Activated T-helper 2 cell treated with anti-CD3 and anti-CD28 coated beads, Interferon-gamma antibody, Interleukin-2, Interleukin-4, amounts not matched to agents 10 μg/mL and 5 μg/mL and 100 μg/mL, durations not matched to agents 14 hours and 24 hours and 36 hours (primary cell): ENCODE measurements at regions not wholly inside any gene's neighbourhood (a gene's known extent, or its start where the extent isn't known, plus 50 kb on each side); places are given as distances from the start of the nearest gene placed in this dataset.

Experiments used
- DNase-seq: peaks from one replicate; pipeline ENCODE4 v3.0.0; 2021; ENCODE audit warnings: low spot score
- H3K27ac Mint-ChIP-seq: one replicate; pipeline ENCODE4 v1.8.0; 2021; ENCODE audit warnings: mixed read lengths
- H3K27me3 Mint-ChIP-seq: one replicate; pipeline ENCODE4 v1.8.0; 2021; ENCODE audit warnings: low read depth, mixed read lengths
- H3K36me3 Mint-ChIP-seq: one replicate; pipeline ENCODE4 v1.8.0; 2021; ENCODE audit warnings: low read depth, mixed read lengths
- H3K4me1 Mint-ChIP-seq: one replicate; pipeline ENCODE4 v1.8.0; 2021; ENCODE audit warnings: low read depth, mixed read lengths
- H3K4me3 Mint-ChIP-seq: one replicate; pipeline ENCODE4 v1.8.0; 2021; ENCODE audit warnings: low read depth, mild to moderate bottlenecking, moderate library complexity, mixed read lengths
- H3K9me3 Mint-ChIP-seq: one replicate; pipeline ENCODE4 v1.8.0; 2021; ENCODE audit warnings: mixed read lengths
- intact Hi-C: fragments of 100-400 bp; cut with micrococcal nuclease; formaldehyde crosslinking; loops from one replicate; pipeline ENCODE4 v1.15.1; 2023

DNA sequence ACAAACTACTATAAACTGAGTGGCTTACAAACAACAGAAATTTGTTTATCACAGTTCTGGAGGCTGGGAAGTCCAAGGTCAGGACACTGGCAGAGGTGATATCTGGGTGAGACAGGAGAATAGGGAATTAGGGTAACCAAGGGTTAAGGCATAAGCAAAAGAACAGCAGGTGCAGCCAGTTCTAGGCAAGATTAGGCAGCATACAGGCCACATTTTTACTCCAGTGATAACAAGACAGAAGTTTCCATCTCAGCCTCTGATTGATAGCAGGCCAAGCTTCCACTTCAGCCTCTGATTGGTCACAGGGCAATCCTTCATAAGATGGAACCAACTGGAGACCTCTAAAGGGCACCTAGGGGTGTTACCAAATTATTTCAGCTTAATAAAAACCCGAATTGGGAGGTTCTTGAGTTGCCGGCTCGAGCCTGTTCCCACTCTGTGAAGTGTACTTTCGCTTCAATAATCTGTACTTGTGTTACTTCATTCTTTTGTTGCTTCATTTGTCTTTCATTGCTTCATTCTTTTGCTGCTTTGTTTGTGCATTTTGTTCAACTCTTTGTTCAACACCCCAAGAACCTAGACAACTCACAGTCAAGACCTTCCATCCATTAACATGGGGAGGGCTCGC lies 185.6 kb downstream of the TOMM20 start:
- peaks cover 20% of the 10 kb centered on the region for H3K9me3 Mint-ChIP-seq
- H3K27ac Mint-ChIP-seq: no peak overlapping the region
- no peak overlapping the region for H3K4me3 Mint-ChIP-seq
- DNase-seq: no peak
- no peaks in the 10 kb centered on the region for H3K27me3 Mint-ChIP-seq
- peaks cover 26% of the 10 kb centered on the region for H3K4me1 Mint-ChIP-seq
- peaks cover 15% of the 10 kb centered on the region for H3K36me3 Mint-ChIP-seq
- intact Hi-C loops: no loop called here

DNA sequence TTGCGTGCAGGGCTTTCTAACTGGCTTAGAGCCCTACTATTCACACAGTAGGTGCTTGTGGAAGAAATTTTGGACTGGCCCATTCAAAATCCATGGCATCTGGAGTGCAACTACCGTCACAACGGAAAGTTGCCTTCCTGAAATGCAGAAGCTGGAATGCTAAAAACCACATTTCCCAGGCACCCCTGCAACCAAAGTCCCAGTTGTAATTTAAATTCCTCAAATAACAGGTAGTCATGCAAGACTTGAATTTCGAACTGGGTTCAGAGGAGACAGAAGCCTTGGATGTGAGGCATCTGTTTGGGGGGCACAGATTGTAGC lies 186.7 kb downstream of the TOMM20 start:
- intact Hi-C loops: no loop called here
- H3K27me3 Mint-ChIP-seq: no peaks in the 10 kb centered on the region
- H3K9me3 Mint-ChIP-seq: peaks cover 16% of the 10 kb centered on the region
- no peak overlapping the region for H3K27ac Mint-ChIP-seq
- H3K4me1 Mint-ChIP-seq: peaks cover 35% of the 10 kb centered on the region
- no peak for DNase-seq
- H3K36me3 Mint-ChIP-seq: peaks cover 15% of the 10 kb centered on the region
- no peak overlapping the region for H3K4me3 Mint-ChIP-seq

DNA sequence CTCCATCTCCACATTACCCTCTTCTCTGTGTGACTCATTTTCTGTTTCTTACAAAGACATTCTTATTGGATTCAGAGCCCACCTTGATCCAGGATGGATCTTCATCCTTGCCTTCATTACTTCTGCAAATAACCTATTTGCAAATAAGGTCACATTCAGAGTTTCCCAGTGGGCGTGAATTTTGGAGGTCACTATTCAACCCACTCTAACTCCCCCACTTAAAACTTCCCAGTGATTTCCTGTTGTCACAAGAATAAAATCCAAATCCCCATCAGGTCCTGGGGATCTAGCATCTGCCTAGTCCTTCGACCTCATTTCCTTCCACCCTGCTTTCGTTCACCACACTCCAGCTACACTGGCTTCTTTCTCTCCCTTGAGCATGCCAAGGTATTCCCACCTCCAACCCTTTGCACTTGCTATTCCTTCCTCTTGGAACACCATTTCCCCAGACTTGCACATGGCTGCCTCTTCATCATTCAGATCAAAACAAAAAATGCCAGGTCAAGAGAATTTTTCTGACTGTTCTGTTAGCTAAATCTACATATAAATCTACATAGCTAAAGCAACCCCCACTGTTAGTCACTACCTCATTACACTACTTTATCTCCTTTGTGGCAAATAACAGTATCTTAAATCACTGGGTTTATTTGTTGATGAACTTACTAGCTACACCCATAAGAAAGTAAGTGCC lies 187.2 kb downstream of the TOMM20 start:
- H3K36me3 Mint-ChIP-seq: peaks cover 15% of the 10 kb centered on the region
- peaks cover 40% of the 10 kb centered on the region for H3K4me1 Mint-ChIP-seq
- DNase-seq: no peak
- H3K27me3 Mint-ChIP-seq: no peaks in the 10 kb centered on the region
- intact Hi-C loops: loop anchor here (1.0 to 2.0 kb wide), 3 partner anchors 14 to 98 kb away; no protein-coding TSS in a partner anchor
- H3K4me3 Mint-ChIP-seq: no peak overlapping the region
- peaks cover 16% of the 10 kb centered on the region for H3K9me3 Mint-ChIP-seq
- H3K27ac Mint-ChIP-seq: no peak overlapping the region

DNA sequence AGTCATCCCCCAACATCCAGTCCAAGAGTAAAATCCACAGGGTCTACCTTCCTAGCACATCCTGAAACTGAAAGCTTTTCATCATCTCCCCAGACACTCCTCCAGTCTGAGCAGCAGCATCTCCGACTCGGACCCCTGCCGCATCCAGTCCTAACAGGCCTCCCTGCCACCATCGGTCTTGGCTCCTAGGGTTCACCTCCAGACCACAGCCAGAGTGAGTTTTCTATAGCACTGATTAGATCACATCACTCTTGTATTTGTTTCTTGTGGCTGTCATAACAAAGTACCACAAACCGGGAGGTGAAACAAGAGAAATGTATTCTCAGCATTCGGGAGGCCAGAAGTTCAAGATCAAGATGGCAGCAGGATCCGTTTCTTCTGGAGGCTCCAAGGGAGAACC lies 187.8 kb downstream of the TOMM20 start:
- peaks cover 42% of the 10 kb centered on the region for H3K4me1 Mint-ChIP-seq
- intact Hi-C loops: loop anchor here (1.0 to 2.0 kb wide), 3 partner anchors 14 to 98 kb away; no protein-coding TSS in a partner anchor

DNA sequence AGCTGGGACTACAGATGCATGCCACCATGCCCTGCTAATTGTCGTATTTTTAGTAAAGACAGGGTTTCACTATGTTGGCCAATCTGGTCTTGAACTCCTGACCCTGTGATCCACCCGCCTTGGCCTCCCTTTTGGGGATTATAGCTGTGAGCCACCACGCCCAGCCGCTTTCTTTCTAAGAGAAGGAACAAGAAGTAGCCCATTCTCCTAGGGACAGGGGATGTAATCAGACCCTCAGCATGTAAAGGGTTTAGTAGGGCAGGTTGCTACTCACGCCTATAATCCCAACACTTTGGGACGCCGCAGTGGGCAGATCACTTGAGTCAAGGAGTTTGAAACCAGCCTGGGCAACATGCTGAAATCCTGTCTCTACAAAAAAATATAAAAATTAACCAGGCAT lies 189.7 kb downstream of the TOMM20 start:
- no peak overlapping the region for H3K27ac Mint-ChIP-seq
- peaks cover 32% of the 10 kb centered on the region for H3K4me1 Mint-ChIP-seq
- peaks cover 7% of the 10 kb centered on the region for H3K36me3 Mint-ChIP-seq
- peaks cover 8% of the 10 kb centered on the region for H3K9me3 Mint-ChIP-seq
- intact Hi-C loops: loop anchor here (1.0 kb wide), 2 partner anchors 13 to 73 kb away; no protein-coding TSS in a partner anchor
- no peak overlapping the region for H3K4me3 Mint-ChIP-seq
- no peak for DNase-seq
- no peaks in the 10 kb centered on the region for H3K27me3 Mint-ChIP-seq

More for the DNA sequence above, 187.8 kb downstream of the TOMM20 start:
- no peak for DNase-seq
- Mint-ChIP-seq H3K27me3 (no peaks in the 10 kb centered on the region), H3K27ac (no peak overlapping the region), H3K4me3 (no peak overlapping the region), H3K36me3 (peaks cover 15% of the 10 kb centered on the region), H3K9me3 (peaks cover 16% of the 10 kb centered on the region)

DNA sequence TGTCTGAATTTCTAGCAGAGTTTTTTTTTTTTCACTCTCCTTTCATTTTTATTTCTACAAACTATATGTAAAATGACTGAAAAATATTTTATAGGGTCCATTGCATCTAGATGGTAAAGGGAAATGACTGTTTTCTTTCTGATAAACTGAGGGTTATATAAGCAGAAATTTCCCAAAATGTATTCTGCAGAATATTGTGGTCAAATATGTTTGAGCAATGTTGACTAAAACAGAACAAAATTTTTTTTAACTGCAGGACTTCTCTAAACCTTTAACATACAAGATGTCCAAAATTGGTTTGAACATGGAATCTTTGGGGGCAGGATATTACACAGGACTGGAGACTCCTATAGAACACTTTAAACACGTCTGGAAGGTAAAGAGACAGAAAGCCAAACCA lies 190.5 kb downstream of the TOMM20 start:
- DNase-seq: no peak
- Mint-ChIP-seq H3K4me1 (peaks cover 33% of the 10 kb centered on the region), H3K36me3 (peaks cover under 1% of the 10 kb centered on the region), H3K27me3 (no peaks in the 10 kb centered on the region), H3K4me3 (no peak overlapping the region), H3K9me3 (no peaks in the 10 kb centered on the region), H3K27ac (peak overlapping the region; percentile 63)
- intact Hi-C loops: loop anchor here (1.0 kb wide), 2 partner anchors 12 to 74 kb away; no protein-coding TSS in a partner anchor

DNA sequence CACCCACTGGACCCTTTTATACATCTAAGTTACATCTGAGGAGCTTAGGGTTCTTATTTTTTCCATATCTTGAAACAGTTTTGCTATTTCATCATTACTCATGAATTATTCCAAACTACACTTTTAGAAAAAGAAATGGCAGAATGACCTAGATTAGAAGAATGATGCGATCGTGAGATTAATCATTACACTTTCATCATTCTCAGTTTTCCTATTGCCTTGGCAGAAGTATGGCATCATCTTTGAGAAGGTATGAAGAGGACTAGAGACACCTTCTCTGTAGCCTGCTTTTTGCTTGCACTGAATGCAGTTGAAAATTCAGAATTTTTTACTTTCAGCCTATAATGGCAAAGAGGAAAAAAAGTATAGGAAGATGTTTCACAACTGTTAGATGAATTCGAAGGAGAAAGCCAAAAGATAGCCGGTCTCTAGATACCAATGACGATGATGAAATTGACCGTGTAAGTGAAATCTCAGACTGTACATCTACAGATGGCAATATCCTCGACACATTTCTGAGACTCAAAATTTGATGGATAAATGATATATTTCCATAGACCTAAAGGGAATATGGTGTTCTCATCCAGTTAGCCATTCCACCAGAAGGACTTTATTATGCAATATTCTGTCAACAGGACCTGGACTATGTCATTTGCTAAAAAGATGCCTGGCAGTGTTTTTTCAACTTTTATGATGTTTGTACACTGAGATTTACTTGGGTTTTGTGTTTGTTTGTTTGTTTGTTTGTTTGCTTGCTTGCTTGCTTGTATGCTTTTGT lies 191.8 kb downstream of the TOMM20 start:
- Mint-ChIP-seq H3K9me3 (no peaks in the 10 kb centered on the region), H3K27me3 (no peaks in the 10 kb centered on the region), H3K36me3 (no peaks in the 10 kb centered on the region), H3K27ac (peak overlapping the region; percentile 66), H3K4me3 (no peak overlapping the region), H3K4me1 (peaks cover 46% of the 10 kb centered on the region)
- intact Hi-C loops: no loop called here
- no peak for DNase-seq

DNA sequence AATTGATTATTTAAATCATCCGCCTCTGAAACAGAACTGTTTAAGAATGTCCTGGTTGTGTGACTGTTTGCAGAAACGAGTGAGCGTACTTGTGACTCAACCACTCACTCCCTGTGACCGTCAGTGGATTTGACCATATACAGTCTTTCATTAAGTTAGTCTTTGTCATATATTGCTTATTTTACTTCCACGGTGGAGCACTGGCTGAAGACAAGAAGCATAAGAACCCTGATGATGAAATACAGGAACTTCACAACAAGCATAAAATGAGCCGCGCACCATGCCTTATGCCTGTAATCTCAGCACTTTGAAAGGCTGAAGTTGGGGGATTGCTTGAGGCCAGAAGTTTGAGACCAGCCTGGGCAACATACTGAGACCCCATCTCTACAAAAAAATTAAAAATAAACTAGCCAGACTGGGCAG lies 194.0 kb downstream of the TOMM20 start:
- no peak overlapping the region for H3K4me3 Mint-ChIP-seq
- DNase-seq: no peak
- H3K9me3 Mint-ChIP-seq: no peaks in the 10 kb centered on the region
- H3K36me3 Mint-ChIP-seq: no peaks in the 10 kb centered on the region
- intact Hi-C loops: no loop called here
- H3K27ac Mint-ChIP-seq: peak overlapping the region; percentile 76
- H3K27me3 Mint-ChIP-seq: no peaks in the 10 kb centered on the region
- H3K4me1 Mint-ChIP-seq: peaks cover 52% of the 10 kb centered on the region

DNA sequence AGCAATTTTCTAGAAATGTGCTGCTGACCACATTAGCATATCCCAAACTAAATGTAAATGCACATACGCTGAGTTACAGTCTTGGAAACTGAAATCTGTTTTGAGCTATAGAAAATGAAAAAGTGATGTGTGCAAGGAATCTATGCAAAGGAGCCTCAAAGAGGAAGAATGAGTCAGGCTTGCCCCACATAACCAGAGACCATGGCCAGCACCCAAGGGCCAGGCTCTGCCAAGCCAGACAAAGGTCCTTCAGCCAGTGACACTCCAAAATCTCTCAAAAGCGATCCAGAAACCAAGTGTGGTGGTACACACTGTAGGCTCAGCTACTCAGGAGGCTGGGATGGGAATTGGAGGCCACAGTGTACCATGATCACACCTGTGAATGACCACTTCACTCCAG lies 195.2 kb downstream of the TOMM20 start:
- Mint-ChIP-seq H3K27me3 (no peaks in the 10 kb centered on the region), H3K4me3 (no peak overlapping the region), H3K4me1 (peaks cover 62% of the 10 kb centered on the region), H3K36me3 (no peaks in the 10 kb centered on the region), H3K27ac (peak overlapping the region; percentile 82), H3K9me3 (no peaks in the 10 kb centered on the region)
- no peak for DNase-seq
- intact Hi-C loops: no loop called here

DNA sequence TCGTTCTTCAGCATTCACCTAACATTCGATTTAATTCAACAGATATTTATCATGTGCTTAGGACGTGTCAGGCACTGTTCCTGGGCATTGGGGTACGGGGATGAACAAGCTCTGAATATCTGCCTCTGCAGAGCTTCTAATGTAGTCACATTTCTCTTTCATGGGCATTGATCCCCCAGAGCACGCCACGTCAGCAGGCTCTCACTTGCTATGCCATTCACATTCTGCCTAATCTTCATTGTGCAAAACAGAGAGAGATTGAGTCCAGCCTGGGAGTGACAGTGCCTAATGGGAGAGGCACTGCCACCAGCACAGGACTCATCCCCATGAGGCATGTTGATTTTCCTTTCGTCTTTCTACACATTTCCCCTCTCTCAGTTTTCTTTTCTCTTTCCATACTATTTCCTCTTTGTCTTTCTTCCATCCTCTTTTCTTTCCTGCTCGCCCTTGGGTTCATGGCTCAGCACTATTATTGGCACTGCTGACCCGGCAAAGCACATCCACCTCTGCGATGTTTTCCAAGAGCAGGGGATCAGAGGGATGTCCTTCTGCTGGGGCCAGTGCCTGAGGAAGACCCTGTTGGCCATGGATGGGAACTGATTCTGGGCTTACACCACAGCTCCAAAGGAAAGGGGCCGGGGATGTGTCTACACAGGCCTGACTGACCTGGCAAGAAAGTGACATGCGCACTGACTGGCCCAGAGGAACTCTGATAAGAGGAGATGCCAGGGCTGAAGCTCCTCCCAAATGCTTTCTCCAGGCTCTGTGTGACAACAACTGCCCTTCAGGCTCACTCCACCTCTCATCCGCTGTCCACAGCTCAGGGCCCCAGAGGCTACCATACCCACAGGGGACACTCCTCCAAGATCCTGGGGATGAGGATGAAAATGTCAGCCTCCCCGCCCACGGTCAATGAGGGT lies 195.9 kb downstream of the TOMM20 start:
- Mint-ChIP-seq H3K4me3 (no peak overlapping the region), H3K9me3 (no peaks in the 10 kb centered on the region), H3K27me3 (no peaks in the 10 kb centered on the region), H3K36me3 (no peaks in the 10 kb centered on the region), H3K4me1 (peaks cover 62% of the 10 kb centered on the region), H3K27ac (peak overlapping the region; percentile 82)
- intact Hi-C loops: no loop called here
- DNase-seq: no peak

DNA sequence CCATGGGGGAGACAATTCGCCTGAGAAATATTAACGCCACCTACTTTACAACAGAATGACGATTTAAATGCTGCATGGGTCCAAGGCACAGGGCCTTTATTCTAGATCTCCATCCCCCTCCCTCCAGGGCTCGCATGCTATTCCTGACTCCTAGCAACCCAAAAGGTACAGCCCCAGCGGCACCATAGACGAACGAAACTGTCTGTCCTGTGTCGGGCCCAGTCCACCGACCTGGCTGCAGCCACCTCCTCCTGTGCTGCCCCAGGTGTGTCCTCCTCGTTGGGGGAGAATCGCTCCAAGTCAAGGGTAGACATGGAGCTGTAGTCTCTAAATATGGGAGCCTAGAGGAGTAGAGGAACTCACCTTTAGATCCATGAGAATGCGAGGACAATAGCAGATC lies 196.5 kb downstream of the TOMM20 start:
- no peaks in the 10 kb centered on the region for H3K9me3 Mint-ChIP-seq
- H3K4me1 Mint-ChIP-seq: peaks cover 62% of the 10 kb centered on the region
- no peaks in the 10 kb centered on the region for H3K27me3 Mint-ChIP-seq
- intact Hi-C loops: no loop called here
- no peak for DNase-seq
- H3K4me3 Mint-ChIP-seq: no peak overlapping the region
- H3K36me3 Mint-ChIP-seq: no peaks in the 10 kb centered on the region
- peak overlapping the region; percentile 82 for H3K27ac Mint-ChIP-seq

DNA sequence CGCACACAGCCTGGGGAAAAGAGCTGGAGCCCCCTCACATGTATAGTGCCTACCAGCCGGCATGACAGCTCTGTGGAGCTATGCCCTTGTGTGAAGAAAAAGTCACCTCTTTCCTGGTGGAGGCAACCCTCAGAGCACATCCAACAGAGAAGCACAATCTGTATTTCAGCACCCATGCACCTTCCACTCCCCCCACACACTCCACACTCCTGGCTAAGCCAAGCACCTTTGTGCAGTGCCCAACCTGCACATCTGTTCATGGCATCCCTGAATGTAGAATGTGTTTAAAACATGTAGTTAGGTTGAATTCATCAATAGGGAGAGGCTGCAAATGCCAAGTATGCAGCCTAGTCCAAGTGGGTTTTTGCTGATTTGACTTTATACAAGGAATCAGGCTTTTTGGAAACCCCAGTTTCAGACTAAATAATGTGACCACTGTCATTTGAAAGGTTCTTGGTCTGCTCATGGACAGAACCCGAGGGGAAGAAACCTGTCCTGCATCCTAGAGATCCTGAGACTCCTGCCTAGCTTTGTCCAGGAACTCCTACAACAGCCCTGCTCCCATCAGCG lies 197.1 kb downstream of the TOMM20 start:
- intact Hi-C loops: no loop called here
- Mint-ChIP-seq H3K9me3 (no peaks in the 10 kb centered on the region), H3K27me3 (no peaks in the 10 kb centered on the region), H3K4me3 (no peak overlapping the region), H3K36me3 (no peaks in the 10 kb centered on the region), H3K27ac (no peak overlapping the region), H3K4me1 (peaks cover 62% of the 10 kb centered on the region)
- DNase-seq: no peak
